Effector CD4-positive, alpha-beta T cell (primary cell): ENCODE measurements at regions not wholly inside any gene's neighbourhood (a gene's known extent, or its start where the extent isn't known, plus 50 kb on each side); places are given as distances from the start of the nearest gene placed in this dataset.

ENCODE experiments used
- DNase-seq: peaks from one replicate; pipeline ENCODE4 v3.0.0-alpha.2; 2020

DNA sequence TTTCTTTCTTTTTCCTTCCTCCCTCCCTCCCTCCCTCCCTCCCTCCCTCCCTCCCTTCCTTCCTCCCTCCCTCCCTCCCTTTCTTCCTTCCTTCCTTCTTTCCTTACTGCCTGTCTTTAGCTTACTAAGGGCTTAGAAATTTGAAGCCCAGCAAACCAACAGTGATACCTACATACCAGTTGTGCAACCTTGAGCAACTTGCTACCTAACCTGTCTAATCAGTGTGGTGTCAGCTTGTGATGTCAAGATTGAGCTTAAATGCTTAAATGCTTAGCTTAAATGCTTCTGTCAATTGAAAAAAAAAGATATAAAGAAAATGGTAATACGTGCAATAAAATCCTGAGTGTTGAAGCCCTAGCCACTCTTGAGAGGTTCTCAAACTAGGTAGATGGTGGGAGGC is 728.6 kb downstream of the TRIML1 start:
- no peak for DNase-seq

DNA sequence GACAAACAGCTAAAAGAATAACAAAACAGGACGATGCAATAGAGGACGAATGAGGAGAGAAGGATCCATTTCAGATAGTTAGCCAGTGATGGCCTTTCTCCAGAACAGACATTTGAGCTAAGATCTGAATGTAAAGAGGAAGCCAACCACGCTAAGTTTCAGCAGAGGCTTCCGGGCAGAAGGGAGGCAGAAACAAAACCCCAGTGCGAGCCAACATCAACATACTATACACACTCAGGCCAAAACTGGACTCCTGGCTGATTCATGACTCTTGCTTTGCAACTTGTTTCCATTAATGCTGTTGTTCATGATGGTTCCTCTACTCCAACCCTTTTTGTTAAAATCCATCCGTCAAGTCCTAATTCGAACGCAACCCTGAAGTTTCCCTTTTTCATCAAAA is 730.3 kb downstream of the TRIML1 start:
- DNase-seq: no peak

DNA sequence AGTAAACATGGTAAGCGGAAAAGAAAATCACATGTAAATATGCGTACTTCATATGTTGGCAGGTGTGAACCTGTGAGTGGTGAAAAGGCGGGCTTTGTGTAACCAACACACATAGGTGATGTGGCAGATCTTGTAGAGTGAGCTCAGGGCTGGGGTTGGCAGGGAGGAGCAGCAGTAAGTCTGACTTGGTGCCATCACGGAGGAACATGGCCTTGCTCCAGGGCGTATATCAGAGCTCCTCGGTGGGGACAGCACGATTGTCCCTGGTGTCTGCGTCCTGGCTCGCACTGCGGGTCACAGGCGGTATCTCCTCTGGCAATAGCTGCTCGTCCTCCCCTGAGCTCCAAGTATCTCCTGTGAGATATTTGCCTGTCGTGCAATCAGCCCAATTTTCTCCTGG is 733.6 kb downstream of the TRIML1 start:
- no peak for DNase-seq

DNA sequence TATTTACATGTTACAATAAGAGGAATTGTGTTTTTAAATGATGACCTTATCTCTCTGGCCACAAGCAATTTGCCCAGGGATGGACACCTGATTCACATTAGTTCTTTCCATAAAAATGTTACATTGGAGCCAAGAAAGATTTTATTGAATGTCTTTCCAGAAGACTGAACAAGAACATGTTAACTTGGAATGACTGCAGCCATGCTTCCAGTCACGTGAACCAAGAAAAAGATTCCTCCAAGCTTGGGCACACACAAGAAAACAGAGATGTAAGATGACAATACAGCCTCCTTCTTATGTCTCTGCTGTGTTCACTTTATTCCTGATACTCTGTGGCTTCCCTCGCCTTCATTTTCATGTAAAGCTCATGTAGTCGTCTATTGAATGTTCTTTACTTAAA is 737.6 kb downstream of the TRIML1 start:
- DNase-seq: no peak

DNA sequence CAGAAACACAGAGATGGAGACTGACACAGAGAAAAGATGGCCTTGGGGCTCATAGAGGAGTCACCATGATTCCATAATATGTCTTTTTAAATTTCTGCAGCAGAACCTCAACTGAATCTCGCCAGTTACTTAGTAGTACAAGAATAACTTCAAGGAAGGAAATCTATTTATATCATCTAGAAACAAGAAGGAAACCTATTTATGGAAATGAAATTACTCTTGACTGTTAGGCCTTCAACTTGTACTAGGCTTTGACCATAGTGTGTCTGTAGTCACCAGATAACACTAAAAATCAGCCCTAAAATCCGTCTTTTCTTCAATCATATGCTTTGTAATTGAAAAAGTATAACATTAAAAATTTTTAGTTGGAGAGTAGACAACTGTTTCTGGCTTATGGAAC is 740.4 kb downstream of the TRIML1 start:
- DNase-seq: no peak

DNA sequence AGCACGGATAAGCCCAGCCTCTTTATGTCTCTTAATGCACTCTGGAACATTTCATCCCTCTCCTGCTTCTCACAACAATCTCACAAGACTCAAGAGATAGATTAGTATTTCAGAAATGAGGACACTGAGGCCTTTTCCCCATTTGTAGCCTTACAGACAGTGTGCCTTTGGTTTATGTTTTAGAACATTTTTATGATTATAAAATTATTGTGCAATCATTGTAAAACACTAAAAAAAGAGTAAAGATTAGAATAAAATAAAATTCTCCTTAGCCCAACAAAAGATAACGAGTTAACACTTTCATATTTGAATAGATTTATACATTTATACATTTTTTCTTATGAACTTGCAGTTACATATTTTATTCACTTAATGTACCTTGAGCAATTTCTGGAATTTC is 748.7 kb downstream of the TRIML1 start:
- no peak for DNase-seq

DNA sequence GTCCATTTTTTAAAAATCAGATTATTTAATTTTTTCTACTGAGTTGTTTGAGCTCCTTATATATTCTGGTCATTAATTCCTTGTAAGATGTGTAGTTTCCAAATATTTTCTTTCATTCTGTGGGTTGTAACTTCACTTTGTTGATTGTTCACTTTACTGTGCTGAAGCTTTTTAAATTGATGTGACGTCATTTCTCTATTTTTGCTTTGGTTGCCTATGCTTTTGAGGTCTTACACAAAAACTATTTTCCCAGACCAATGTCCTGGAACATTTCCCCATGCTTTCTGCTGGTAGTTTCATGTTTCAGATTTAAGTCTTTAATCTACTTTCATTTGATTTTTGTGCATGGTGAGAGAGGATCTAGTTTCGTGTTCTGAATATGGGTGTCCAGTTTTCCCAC is 753.6 kb downstream of the TRIML1 start:
- no peak for DNase-seq

DNA sequence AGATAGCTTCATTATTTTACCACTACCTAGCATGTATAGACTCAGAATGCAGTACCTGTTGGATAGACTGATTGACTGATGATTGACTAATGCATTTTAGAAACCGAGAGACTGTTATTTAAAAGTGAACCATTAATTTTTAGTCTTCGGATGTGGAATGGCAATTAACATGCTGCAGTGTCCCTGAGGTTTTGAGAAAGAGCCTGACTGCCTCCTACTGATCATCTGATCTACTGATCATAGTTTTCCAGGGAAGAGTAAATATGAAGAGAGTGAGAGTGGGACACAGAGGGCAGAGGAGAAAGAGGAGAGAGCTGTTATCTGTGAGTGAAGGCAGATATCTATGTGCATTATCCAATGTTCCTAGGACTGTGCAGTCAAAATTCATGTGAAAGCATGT is 764.7 kb downstream of the TRIML1 start:
- no peak for DNase-seq

DNA sequence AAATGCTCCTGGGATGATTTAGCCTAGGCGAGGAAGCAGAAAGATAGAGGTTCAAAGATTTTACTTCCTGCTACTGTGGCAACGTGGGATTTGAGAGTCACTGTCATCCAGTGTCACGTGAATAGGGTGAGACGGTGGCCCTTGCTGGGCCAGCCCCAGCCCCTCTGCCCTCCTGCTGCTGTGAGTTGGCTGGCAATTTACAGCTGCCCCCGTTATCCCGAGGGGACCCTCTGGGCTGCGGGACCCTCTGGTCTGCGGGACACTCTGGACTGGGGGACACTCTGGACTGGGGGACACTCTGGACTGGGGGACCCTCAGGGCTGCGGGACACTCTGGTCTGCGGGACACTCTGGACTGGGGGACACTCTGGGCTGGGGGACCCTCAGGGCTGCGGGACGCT is 765.4 kb downstream of the TRIML1 start:
- no peak for DNase-seq

DNA sequence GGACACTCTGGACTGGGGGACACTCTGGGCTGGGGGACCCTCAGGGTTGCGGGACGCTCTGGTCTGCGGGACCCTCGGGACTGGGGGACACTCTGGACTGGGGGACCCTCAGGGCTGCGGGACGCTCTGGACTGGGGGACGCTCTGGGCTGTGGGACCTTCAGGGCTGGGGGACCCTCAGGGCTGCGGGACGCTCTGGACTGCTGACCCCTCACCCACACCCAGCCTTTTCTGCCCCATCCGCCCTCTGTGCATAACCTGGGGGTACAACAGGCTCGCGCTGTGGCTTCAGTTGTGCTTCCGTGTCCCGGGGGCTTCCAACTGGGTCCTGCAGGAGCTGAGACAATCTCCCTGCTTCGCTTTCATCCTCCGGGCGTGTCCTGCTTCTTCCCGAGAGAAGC is 766.0 kb downstream of the TRIML1 start:
- no peak for DNase-seq

DNA sequence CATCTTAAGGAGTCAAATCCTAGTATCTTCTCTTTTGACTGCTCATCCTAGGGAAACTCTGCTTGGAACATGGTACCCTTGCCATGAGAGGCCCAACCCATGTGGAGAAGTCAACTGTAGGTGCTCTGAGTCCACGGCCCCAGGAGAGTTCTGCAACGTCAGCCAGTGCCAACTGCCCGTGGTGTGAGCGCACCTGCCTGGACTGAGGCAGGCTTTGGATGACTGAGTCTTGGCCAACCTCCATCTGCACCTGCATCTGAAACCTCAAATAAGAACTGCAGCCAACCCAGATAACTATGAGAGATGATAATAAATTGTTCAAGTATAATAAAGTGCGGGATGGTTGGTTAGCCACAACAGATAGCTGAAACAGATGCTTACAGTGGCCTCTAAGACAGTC is 772.0 kb downstream of the TRIML1 start:
- DNase-seq: no peak

DNA sequence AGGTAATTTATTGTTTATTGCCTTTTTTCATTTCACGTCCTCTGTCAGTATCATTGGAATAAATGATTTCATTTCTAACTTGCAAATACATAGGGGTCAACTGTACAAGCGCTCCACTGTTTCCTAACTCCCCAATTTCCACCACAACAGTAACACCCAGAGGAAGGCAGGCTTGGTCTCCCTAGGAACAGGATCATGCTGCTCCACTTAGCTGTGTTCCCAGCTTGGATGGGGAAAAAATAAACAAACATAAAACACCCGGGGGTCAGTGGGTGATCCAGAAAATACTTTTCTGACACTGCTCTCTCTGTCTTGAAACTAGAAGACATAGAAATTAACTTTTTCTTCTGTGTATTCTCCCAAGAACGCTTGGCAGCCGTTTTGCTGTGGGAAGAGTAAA is 772.5 kb downstream of the TRIML1 start:
- DNase-seq: no peak

DNA sequence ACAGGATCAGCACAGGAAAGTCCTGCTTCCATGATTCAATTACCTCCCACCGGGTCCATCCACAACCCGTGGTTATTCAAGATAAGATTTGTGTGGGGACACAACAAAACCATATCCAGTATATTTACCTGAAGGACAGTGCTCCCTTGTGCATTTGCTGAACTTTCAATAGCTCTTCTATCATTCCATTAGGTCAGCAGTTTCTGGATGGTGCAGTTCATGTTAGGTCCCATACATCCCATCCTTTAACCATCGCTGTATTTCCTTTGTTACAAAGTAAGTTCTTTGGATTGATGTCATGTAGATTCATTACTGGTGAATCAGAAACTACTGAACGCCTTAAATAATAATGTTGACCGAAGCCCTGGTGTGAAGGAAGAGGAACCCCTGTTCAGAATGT is 775.9 kb downstream of the TRIML1 start:
- no peak for DNase-seq

DNA sequence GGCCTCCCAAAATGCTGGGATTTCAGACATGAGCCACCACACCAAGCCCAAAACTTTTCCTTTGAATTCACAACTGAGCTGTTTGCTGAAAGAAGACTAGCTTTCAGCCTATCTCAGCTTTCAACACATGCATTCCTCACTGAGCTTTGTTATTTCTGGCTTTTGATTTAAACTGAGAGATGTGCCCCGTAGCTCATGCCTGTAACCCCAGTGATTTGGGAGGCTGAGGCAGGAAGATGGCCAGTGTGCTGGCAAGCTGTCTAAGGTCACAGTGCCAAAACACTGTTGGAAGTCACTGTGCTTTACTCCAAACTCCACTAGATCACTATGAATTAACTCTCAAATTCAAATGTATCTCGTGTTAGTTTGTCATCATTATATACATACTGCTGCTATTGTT is 779.5 kb downstream of the TRIML1 start:
- DNase-seq: no peak

DNA sequence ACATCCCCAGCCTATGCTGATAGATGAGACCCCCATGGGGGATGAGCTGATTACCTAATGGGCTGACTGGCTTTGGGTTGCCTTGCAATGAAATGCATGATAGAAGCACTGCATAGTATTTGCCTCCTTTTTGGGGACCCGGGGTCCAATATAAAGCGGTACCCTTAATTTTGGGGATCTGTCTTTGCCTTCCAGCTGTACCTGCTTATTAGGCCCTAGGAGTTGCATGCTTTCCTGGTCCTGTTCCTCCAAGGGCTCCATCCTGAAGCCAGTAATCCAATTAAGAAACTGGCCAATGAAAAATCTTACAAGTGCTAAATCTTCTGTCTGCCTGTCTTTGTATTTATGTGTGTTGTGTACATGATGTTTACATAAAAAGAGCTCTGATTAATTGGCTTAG is 791.6 kb downstream of the TRIML1 start:
- DNase-seq: no peak

DNA sequence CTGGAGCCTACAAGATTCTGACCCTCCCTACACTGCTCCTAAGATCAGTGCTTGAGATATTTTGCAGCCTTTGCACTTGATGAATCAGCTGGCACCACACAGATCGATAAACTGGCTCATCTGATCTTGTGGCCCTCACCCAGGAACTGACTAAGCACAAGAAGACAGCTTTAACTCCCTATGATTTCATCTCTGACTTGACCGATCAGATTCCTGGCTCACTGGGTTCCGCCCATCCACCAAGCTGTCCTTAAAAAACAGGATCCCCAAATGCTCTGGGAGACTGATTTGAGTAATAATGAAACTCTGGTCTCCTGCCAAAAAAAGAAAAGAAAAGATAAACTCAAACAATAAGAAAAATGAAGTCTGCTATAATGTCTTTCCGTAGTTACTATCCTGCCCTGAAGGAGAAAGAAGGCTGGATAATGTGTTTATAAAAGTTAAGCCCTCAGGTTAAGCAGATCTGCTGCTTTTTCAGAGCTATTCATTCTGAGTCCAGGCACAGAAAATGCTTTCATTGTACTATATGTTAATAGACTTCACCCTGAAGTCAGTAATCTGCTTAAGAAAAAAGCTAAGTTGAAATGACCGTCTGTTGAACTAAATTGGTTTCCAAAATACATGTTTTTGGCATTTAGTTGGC is 795.2 kb downstream of the TRIML1 start:
- DNase-seq: no peak

DNA sequence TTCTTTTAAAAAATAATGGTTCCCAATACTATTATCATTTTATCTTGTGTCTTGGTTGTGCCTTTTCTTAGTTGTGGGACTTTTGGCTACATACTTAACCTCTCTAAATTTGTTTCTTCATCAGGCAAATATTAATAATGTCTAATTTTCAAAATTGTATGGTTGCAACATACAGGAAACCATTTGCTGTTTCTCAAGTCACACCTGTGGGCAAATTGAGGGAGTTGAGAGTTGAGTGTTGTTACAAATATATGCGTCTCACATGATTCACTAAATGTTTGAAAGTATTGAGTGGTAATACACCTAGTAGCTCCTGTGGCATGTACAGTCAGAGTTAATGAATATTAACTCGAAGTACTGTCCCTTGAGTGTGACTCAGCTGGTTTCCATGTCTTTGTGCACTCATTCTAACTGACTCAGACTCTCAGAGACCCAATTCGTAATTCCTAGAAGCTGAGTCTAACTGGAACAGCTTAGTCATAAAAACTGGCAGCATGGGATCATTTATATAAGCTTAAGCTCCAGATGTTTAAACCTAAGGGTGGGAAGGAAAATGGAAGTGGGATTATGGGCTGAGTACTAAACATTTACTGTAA is 802.4 kb downstream of the TRIML1 start:
- DNase-seq: no peak

DNA sequence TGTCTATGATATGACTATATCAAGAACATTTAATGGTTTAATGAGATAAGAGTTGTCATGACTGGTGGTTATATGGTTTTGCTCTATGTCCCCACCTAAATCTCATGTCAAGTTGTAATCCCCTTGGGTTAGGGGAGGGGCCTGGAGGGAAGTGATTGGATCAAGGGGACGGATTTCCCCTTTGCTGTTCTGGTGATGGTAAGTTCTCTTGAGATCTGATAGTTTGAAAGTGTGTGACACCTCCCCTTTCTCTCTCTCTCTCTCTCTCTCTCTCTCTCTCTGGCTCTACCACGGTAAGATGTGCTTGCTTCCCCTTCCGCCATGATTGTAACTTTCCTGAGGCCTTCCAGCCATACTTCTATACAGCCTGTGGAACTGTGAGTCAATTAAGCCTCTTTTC is 803.4 kb downstream of the TRIML1 start:
- no peak for DNase-seq

DNA sequence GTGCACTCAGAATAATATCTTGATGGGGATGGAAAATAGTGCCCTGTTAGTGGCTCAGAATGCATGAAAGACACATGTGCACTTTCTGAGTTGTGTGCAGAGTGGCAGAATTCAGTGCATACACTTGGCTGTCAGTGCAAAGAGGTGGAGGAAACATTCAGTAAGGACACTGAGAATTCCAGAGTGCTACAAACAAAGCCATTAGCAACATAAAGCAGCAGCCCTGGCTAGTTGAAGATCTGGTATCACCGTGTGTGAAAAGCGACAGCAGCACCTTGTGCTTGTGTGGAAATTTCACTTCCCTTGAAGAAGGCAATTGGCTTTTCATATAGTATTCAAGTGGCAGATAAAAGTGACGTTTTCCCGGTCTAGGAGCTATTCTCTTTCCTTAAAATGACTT is 810.4 kb downstream of the TRIML1 start:
- DNase-seq: no peak

DNA sequence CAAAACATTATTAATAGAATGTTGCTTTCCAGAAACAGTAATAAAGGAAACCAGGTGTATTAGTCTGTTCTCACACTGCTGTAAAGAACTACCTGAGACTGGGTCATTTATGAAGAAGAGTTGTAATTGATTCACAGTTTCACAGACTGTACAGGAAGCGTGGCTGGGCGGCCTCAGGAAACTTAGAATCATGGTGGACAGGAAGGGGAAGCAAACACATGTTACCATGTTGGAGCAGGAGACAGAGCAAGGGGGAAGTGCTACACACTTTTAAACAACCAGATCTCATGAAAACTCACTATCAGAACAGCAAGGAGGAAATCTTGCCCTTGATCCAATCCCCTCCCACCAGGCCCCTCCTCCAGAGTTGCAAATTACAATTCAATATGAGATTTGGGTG is 815.8 kb downstream of the TRIML1 start:
- no peak for DNase-seq

DNA sequence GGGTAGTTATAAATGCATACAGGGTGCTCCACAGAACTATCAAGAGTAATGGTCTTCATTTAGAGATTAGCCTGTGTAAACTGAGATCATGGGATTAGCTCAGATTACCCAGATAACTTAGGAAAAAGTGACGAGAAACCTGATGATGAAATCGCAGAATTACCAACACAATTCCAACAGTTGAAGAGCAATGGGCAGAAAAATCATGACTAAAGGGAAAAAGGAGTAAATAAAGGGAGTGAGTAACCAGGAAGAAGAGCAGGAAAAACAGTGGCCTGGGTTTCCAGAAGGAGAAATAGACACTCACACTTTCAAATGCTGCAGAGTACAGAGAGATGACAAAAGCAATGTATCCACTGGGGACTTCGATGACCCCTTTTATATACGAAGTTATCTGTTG is 817.3 kb downstream of the TRIML1 start:
- DNase-seq: no peak

DNA sequence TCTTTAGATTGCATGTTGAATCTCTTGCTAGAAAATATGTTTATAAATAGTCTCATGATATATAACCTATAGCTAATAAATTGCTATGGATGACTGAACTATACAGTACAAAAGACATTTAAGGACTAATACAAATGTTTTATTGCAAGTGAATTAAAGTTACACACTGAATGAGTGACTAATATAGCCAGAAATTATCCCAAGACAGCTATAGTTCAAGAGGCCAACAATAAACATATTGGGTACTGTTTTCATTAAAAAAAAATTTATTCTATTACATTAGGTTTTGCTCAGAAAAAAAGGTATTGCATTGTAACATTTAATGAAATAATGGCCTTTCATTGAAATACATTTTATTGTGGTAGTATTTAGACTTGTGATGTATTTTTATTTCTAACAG is 819.1 kb downstream of the TRIML1 start:
- DNase-seq: no peak

DNA sequence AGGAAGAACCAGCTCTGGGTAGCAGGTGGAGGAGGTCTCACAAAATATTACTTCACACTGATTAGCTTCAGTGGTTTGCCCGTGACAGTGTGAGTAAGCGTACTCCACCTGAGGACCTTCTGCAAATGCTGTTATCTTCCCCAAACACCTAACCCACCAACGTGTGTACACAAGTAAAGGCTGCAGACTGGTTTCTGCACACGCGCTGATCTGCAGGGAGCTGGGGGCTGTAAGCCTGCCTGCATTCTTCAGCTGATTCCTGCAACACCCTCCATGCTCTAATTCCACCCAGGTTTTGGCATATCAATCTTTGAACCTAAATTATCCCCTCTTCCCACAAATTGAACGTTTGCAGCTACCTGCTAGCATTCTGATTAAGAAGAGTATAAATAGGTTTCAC is 820.2 kb downstream of the TRIML1 start:
- DNase-seq: no peak

DNA sequence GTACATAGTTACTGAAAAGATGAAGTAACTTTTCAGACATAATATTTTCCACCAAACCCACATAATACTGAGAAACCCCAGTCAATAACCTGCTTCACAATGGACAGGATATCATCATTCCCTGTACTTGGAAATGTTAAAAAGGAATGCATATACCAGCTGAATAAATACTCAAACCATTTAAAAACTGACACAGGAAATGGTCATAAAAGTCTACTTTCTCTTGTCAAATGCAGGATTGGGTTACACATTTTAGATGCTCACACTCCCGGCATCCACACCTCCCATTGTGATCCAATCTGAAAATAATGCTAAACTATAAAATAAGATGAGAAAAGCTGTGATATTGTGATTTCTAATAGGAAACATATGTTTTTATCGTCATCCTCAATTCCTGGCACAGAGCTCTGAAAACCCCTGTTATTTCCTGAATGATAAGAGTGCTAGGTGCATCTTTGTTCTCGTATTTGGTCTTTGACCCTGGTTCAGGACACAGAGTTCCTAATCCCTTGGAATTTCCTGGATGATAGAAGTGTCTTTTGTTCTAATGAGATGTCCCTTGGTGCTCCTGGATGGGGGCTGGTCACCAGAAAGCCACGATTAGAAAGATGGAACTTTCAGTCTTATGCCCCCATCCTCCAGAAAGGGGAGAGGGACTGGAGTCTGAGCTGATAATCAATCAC is 821.3 kb downstream of the TRIML1 start:
- DNase-seq: no peak

DNA sequence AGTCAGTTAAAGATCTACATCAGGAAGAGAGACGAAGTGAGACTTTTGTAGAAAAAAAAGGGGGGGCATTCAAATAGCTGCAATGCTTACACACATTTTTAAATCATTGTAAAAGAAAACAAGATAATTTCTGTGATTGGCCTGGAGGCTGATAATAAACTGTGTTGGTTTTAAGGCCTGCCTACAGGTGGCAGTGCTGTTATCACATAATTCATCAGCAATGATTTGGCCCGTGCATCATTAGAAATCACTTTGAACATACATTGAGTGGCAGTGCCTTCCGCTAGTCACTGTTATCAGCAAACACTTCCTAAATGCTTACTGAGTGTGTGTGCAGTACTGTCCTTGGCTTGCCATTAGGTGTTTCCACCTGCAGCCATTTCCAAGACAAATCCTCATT is 831.9 kb downstream of the TRIML1 start:
- DNase-seq: no peak
